Activated CD4-positive, CD25-positive, alpha-beta regulatory T cell treated with anti-CD3 and anti-CD28 coated beads, Interleukin-2, amount 50 U/mL, for 72 hours (primary cell): ENCODE measurements at regions not wholly inside any gene's neighbourhood (a gene's known extent, or its start where the extent isn't known, plus 50 kb on each side); places are given as distances from the start of the nearest gene placed in this dataset.
A peak's percentile ranks its signal among the peaks of the same experiment; 100 is the strongest.

Experiments
- DNase-seq: peaks from one replicate; pipeline ENCODE4 v3.0.0; 2021

GRCh38 chr14:104344818-104345620, 206.6 kb downstream of the KIF26A start:
- DNase-seq, result no peak

- DNase-seq, result no peak
Measured at GRCh38 chr14:104345621-104346462, 207.5 kb downstream of the KIF26A start.

GRCh38 chr14:104346608-104347007, 208.2 kb downstream of the KIF26A start:
- DNase-seq, result no peak

GRCh38 chr14:104348741-104349140, 210.4 kb downstream of the KIF26A start:
- DNase-seq, result no peak

GRCh38 chr14:104349950-104350349, 211.6 kb downstream of the KIF26A start:
- DNase-seq, result no peak

GRCh38 chr14:104350463-104351185, 212.2 kb downstream of the KIF26A start:
- DNase-seq, result peak; percentile 21

- DNase-seq, result no peak
Measured at GRCh38 chr14:104351849-104352492, 213.6 kb downstream of the KIF26A start.

GRCh38 chr14:104352493-104353220, 214.3 kb downstream of the KIF26A start:
- DNase-seq, result no peak

- DNase-seq, result peak; percentile 9
Measured at GRCh38 chr14:104353221-104353920, 215.0 kb downstream of the KIF26A start.

- DNase-seq, result peak; percentile 12
Measured at GRCh38 chr14:104353921-104354701, 215.7 kb downstream of the KIF26A start.

- peak; percentile 11 for DNase-seq
Measured at GRCh38 chr14:104355101-104356019, 217.0 kb downstream of the KIF26A start.

GRCh38 chr14:104356020-104356737, 217.8 kb downstream of the KIF26A start:
- no peak for DNase-seq

GRCh38 chr14:104356738-104357688, 218.6 kb downstream of the KIF26A start:
- no peak for DNase-seq

- DNase-seq, result no peak
Measured at GRCh38 chr14:104357689-104358527, 219.5 kb downstream of the KIF26A start.

GRCh38 chr14:104358528-104359300, 220.3 kb downstream of the KIF26A start:
- DNase-seq, result no peak
